ENCODE measurements at regions not wholly inside any gene's neighbourhood (a gene's known extent, or its start where the extent isn't known, plus 50 kb on each side); places are given as distances from the start of the nearest gene placed in this dataset.

DNA sequence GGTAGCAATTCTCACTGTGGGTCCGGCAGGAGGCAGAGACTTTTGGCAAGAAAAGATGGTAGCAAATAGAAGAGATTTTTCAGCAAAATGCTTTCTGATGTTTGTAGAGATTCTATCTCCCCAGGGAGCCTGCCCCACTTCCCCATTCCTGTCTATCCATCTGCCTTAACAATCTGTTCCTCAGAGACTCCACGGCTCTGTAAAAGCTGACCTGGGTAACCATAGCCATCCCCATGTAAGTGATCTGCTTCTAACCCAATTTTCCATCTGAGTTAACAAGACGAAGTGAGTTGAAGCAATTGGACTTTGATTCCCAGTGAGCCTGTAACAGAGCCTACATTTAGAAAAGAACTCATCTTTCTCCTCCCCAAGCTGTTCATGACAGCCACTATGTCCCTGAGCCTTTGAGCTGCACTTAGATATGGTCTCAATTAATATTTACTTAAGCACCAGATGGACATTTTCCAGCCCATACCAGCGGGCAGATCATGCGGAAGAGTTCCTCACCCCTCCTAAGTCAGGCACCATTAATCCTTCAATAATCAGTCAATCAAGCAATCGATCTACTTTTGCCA is 896.1 kb downstream of the CCSER2 start:
- CTCF ChIA-PET: no interaction called here
- H3K9me3 Mint-ChIP-seq (ENCODE audit: low read depth, unreplicated experiment): peaks cover 5% of the 10 kb centered on the region
- DNase-seq: no peak
- intact Hi-C loops (cut with micrococcal nuclease; ENCODE audit: unreplicated experiment): no loop called here
- no peaks in the 10 kb centered on the region for H3K36me3 Mint-ChIP-seq (ENCODE audit: insufficient read depth, unreplicated experiment)
- no peaks in the 10 kb centered on the region for H3K27me3 Mint-ChIP-seq (ENCODE audit: unreplicated experiment)
- no peak overlapping the region for H3K4me3 Mint-ChIP-seq (ENCODE audit: low read depth, unreplicated experiment)
- TF ChIP-seq, protein P1, sequence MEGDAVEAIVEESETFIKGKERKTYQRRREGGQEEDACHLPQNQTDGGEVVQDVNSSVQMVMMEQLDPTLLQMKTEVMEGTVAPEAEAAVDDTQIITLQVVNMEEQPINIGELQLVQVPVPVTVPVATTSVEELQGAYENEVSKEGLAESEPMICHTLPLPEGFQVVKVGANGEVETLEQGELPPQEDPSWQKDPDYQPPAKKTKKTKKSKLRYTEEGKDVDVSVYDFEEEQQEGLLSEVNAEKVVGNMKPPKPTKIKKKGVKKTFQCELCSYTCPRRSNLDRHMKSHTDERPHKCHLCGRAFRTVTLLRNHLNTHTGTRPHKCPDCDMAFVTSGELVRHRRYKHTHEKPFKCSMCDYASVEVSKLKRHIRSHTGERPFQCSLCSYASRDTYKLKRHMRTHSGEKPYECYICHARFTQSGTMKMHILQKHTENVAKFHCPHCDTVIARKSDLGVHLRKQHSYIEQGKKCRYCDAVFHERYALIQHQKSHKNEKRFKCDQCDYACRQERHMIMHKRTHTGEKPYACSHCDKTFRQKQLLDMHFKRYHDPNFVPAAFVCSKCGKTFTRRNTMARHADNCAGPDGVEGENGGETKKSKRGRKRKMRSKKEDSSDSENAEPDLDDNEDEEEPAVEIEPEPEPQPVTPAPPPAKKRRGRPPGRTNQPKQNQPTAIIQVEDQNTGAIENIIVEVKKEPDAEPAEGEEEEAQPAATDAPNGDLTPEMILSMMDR (IDR thresholded peaks at IDR 0.05; ENCODE audit: unreplicated experiment): no peak
- BruUV-seq (replicated peaks): no TSS peak
- H3K27ac Mint-ChIP-seq (ENCODE audit: unreplicated experiment): no peak overlapping the region
- no peaks in the 10 kb centered on the region for H3K4me1 Mint-ChIP-seq (ENCODE audit: low read depth, unreplicated experiment)

DNA sequence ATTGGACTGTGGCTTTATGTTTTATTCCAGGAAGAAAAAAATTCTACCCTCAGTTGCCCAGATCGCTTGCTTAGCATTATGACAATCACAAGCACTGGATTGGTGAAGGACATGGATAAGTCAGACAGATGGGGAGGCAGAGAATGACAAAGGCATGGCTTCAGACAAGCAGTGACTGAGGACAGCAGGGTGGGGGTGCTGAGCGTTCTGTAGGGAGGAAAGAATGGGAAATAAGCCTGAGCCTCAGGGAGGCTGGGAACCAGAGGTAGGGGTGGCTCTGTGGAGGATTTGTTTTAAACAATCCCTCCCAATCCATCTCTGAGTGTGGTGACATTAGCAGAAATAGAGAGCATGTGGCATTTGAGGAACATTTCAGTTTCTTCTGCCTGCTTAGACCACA is 896.9 kb downstream of the CCSER2 start:
- Mint-ChIP-seq H3K27ac (ENCODE audit: unreplicated experiment) (no peak overlapping the region), H3K4me3 (ENCODE audit: low read depth, unreplicated experiment) (no peak overlapping the region), H3K36me3 (ENCODE audit: insufficient read depth, unreplicated experiment) (no peaks in the 10 kb centered on the region), H3K27me3 (ENCODE audit: unreplicated experiment) (no peaks in the 10 kb centered on the region), H3K4me1 (ENCODE audit: low read depth, unreplicated experiment) (no peaks in the 10 kb centered on the region), H3K9me3 (ENCODE audit: low read depth, unreplicated experiment) (peaks cover 8% of the 10 kb centered on the region)
- CTCF ChIA-PET: no interaction called here
- TF ChIP-seq, protein P1 (IDR thresholded peaks at IDR 0.05; ENCODE audit: unreplicated experiment): no peak
- intact Hi-C loops (cut with micrococcal nuclease; ENCODE audit: unreplicated experiment): no loop called here
- DNase-seq: no peak
- no TSS peak for BruUV-seq (replicated peaks)

DNA sequence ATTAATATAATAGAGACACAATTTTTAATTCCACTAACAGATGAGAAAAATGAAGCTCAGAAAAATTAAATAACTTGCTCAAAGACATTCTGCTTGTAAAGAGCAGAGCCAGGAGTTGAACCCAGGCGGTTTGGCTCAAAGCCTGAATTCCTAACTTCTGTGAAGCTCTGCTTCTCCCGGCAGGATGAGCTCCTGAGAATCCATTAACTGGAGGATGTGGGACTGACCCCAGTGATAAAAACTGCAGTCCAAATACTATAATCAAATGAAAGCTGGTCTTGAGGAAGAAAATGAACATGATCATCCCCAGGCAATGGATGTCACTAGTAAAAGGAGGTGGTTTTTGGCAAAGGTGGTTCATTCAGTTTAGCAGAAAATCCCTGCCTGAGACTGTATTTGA is 898.2 kb downstream of the CCSER2 start:
- Mint-ChIP-seq H3K36me3 (ENCODE audit: insufficient read depth, unreplicated experiment) (no peaks in the 10 kb centered on the region), H3K27ac (ENCODE audit: unreplicated experiment) (no peak overlapping the region), H3K4me3 (ENCODE audit: low read depth, unreplicated experiment) (no peak overlapping the region), H3K4me1 (ENCODE audit: low read depth, unreplicated experiment) (no peaks in the 10 kb centered on the region), H3K9me3 (ENCODE audit: low read depth, unreplicated experiment) (peaks cover 9% of the 10 kb centered on the region), H3K27me3 (ENCODE audit: unreplicated experiment) (no peaks in the 10 kb centered on the region)
- no peak for DNase-seq
- intact Hi-C loops (cut with micrococcal nuclease; ENCODE audit: unreplicated experiment): no loop called here
- TF ChIP-seq, protein P1 (IDR thresholded peaks at IDR 0.05; ENCODE audit: unreplicated experiment): no peak
- BruUV-seq (replicated peaks): no TSS peak
- CTCF ChIA-PET: no interaction called here

DNA sequence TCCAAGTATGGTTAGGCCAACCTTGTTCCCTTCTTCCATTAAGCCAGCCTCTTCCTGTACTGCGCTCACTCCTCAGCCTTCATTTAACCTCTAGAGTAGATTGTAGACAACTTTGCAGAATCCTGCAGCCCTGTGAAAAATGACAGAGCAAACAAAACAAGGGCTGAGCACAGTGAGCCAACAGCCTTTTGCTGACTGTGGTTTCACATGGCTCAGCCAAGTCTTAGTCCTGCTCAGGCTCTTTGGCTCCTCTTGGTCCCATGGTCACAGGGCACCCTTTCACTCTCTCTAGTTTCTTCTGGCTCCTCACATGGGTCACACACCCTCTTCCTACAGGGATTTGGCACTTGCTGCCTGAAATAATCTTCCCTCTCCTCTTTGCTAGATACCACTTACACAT is 900.3 kb downstream of the CCSER2 start:
- Mint-ChIP-seq H3K27me3 (ENCODE audit: unreplicated experiment) (no peaks in the 10 kb centered on the region), H3K27ac (ENCODE audit: unreplicated experiment) (no peak overlapping the region), H3K9me3 (ENCODE audit: low read depth, unreplicated experiment) (peaks cover 9% of the 10 kb centered on the region), H3K4me1 (ENCODE audit: low read depth, unreplicated experiment) (no peaks in the 10 kb centered on the region), H3K4me3 (ENCODE audit: low read depth, unreplicated experiment) (no peak overlapping the region), H3K36me3 (ENCODE audit: insufficient read depth, unreplicated experiment) (no peaks in the 10 kb centered on the region)
- BruUV-seq (replicated peaks): no TSS peak
- intact Hi-C loops (cut with micrococcal nuclease; ENCODE audit: unreplicated experiment): no loop called here
- no peak for DNase-seq
- TF ChIP-seq, protein P1 (IDR thresholded peaks at IDR 0.05; ENCODE audit: unreplicated experiment): no peak
- CTCF ChIA-PET: no interaction called here
